ENCODE measurements at regions not wholly inside any gene's neighbourhood (a gene's known extent, or its start where the extent isn't known, plus 50 kb on each side); places are given as distances from the start of the nearest gene placed in this dataset.

DNA sequence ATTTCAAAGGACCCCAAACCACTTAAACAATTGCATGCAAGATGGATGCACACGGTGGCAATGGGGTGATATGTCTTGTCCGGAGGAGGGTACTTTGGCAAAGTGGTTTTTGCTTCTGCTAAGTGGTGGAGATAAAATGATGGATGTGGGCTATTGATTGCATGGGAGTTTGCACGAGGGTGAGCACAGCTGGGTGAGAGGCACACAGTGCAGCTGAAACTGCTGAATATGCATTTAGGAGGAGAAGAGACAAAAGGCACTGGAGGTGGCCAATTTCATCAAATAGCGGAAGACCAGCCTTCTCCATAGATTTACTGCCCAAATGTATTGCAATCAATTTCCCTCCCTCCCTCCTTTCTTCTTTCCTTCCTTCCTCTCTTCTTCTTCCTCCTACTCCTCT lies 414.4 kb upstream of the EEF2KMT start:
- TF ChIP-seq, protein P1, sequence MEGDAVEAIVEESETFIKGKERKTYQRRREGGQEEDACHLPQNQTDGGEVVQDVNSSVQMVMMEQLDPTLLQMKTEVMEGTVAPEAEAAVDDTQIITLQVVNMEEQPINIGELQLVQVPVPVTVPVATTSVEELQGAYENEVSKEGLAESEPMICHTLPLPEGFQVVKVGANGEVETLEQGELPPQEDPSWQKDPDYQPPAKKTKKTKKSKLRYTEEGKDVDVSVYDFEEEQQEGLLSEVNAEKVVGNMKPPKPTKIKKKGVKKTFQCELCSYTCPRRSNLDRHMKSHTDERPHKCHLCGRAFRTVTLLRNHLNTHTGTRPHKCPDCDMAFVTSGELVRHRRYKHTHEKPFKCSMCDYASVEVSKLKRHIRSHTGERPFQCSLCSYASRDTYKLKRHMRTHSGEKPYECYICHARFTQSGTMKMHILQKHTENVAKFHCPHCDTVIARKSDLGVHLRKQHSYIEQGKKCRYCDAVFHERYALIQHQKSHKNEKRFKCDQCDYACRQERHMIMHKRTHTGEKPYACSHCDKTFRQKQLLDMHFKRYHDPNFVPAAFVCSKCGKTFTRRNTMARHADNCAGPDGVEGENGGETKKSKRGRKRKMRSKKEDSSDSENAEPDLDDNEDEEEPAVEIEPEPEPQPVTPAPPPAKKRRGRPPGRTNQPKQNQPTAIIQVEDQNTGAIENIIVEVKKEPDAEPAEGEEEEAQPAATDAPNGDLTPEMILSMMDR (optimal IDR thresholded peaks at IDR 0.05 in 1 of 3, IDR thresholded peaks at IDR 0.05 in 1 of 3, conservative IDR thresholded peaks at IDR 0.05 in 1 of 3; ENCODE audit: extremely low read depth in 1 of 3, insufficient read depth in 2 of 3, low read length in 3 of 3): no peak
- no peak for TF ChIP-seq EZH2 (IDR thresholded peaks at IDR 0.05; ENCODE audit: low read length)

Measured in keratinocyte (primary cell).